Upper lobe of right lung (tissue), 1 donor: ENCODE measurements at regions not wholly inside any gene's neighbourhood (a gene's known extent, or its start where the extent isn't known, plus 50 kb on each side); places are given as distances from the start of the nearest gene placed in this dataset.

Source experiments
- ATAC-seq: fragments of 200-7000 bp; cut with Tn5 transposase; one replicate; pipeline ENCODE4 v1.9.1; 2020; ENCODE audit warnings: mild to moderate bottlenecking, moderate library complexity
- DNase-seq: peaks from one replicate; pipeline ENCODE4 v3.0.0-alpha.2; 2020
- H3K27ac ChIP-seq: fragments of 200-600 bp; one replicate; pipeline ENCODE4 v1.8.0; 2022
- H3K27me3 ChIP-seq: fragments of 200-600 bp; one replicate; pipeline ENCODE4 v1.8.0; 2022; ENCODE audit warnings: mild to moderate bottlenecking
- H3K36me3 ChIP-seq: fragments of 200-600 bp; one replicate; pipeline ENCODE4 v1.8.0; 2022
- H3K4me1 ChIP-seq: fragments of 200-600 bp; one replicate; pipeline ENCODE4 v1.8.0; 2022
- H3K4me3 ChIP-seq: fragments of 200-600 bp; one replicate; pipeline ENCODE4 v1.8.0; 2022; ENCODE audit warnings: mild to moderate bottlenecking
- H3K9me3 ChIP-seq: fragments of 200-600 bp; one replicate; pipeline ENCODE4 v1.8.0; 2022
- intact Hi-C: fragments of 100-400 bp; cut with DNase I; formaldehyde crosslinking; loops from one replicate; pipeline ENCODE4 v1.11.0; 2022
- TF ChIP-seq, protein P1 (sequence below): fragments of 200-600 bp; IDR thresholded peaks from one replicate; pipeline ENCODE4 v1.8.0; 2022; ENCODE audit warnings: antibody characterized with exemption
- donor health status: DM: no; HTN: yes; CAD: no; lungs with severe emphysema.

DNA sequence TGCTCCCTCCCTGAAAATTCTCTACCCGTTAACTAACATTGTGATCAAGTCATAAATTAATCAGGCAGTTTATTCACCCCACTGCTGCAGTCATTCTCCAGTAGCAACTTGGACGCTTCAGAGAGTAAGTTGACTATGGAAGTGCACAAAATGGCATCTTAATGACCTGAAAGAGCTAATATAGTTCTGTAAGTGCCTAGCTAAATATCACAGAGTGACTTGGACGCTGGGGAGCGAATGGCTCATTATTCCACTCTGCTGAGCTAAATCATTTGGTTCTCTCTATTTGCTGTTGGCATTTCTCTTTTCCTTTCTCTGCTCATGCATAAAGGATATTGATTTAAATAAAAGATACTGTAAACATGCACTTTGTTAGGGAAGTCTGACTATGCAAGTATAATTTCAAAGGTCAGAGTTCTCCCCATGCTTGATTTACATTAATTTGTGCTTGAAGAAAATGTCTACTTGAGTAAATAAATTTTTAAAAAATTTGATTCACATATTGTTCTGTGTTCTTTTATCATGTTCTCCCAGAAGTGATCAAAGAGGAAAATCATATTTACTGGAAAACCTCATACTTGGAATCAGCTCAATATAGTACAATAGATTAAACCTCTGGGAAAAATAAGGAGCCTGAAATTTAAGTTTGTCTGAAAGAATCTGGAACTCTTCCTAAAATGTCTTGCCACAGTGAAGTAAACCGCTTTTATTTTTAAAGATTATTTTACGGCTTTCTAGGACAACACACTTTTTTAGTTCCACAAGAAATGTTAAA is 169.5 kb upstream of the HAPLN1 start:
- H3K4me3 ChIP-seq = no peak overlapping the region
- no peak overlapping the region for H3K27ac ChIP-seq
- DNase-seq = no peak
- intact Hi-C loops = no loop called here
- H3K4me1 ChIP-seq = no peaks in the 10 kb centered on the region
- no peaks in the 10 kb centered on the region for H3K9me3 ChIP-seq
- H3K36me3 ChIP-seq = no peaks in the 10 kb centered on the region
- ATAC-seq = no peak
- TF ChIP-seq, protein P1, sequence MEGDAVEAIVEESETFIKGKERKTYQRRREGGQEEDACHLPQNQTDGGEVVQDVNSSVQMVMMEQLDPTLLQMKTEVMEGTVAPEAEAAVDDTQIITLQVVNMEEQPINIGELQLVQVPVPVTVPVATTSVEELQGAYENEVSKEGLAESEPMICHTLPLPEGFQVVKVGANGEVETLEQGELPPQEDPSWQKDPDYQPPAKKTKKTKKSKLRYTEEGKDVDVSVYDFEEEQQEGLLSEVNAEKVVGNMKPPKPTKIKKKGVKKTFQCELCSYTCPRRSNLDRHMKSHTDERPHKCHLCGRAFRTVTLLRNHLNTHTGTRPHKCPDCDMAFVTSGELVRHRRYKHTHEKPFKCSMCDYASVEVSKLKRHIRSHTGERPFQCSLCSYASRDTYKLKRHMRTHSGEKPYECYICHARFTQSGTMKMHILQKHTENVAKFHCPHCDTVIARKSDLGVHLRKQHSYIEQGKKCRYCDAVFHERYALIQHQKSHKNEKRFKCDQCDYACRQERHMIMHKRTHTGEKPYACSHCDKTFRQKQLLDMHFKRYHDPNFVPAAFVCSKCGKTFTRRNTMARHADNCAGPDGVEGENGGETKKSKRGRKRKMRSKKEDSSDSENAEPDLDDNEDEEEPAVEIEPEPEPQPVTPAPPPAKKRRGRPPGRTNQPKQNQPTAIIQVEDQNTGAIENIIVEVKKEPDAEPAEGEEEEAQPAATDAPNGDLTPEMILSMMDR = no peak
- H3K27me3 ChIP-seq = no peaks in the 10 kb centered on the region

DNA sequence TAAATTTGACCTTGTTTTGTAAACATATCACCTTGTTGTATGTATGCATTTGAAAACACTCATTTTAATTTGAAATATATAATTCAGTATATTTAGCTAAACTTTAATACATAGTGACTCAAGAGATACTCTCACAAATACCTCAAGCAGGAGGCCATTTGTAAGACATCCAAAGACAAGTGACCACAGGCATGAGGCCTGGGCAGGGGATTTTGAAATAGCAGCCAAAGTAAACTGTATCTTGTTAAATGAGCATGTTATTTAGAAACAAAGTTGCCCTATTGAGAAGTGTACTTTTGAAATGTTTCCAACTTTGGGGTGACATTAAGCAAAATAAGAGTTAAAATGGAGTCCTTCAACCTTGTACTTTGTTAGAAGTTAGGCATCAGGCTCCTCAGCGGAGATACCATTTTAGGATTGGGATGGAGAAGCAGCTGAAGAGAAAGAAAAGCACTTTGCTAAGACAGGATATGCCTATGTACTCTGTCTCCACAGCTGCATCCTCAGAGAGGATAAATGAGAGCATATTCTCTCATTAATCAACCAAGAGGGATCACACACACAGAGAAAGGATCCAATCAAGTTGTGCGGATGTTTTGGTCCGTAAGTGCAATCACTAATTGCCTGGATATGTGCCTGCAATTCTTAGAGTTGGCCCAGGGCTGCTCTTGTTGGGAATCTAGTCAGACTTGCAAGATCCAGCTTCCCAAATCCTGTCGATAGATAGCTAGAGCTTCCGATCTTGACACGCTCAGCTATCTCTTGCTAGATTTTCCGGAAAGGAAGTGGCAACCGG is 157.5 kb upstream of the HAPLN1 start:
- Histone ChIP-seq H3K36me3 (no peaks in the 10 kb centered on the region), H3K4me3 (no peak overlapping the region), H3K27ac (no peak overlapping the region), H3K4me1 (no peaks in the 10 kb centered on the region), H3K27me3 (no peaks in the 10 kb centered on the region), H3K9me3 (no peaks in the 10 kb centered on the region)
- DNase-seq (no peak), ATAC-seq (no peak)
- intact Hi-C loops = no loop called here
- TF ChIP-seq, protein P1 = no peak

DNA sequence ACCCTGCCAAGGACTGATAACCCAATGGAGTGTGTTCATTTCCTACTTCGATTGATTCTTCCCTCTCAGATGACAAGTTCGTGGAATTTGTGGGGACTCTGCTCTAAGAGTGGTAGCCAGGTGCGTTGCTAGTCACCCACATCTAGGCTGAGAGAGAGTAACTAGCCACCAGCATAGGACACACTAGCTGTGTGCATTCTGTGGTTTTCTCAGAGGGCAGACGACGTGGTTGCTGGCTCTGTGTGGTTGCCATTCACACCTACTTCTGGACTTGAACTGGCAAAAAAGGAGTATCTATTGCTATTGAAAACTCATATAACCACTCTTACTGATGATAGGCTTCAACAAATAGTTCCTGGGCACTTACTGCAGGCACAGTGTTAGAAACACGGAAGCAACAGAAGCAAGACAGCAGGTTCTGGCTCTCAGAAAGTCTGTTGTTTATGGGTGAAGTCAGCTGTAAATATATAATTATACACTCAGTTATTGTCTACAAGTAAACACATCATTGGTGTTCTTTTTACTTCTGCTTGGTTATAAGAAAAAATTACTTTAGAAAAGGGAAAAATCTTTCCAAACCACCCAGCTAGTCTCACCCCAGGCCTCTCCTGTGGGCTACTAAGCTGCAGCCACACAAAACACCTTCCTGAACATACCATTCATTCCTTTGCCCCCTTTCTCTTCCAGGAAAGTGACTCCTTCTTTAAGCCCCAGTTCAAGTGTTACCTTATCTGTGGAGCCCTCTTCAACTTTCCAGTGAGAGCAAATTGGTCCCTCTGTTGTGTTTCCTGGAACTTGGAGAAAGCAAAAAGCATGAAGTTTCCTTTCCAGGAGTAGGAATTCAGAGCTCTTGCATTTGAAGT is 151.1 kb upstream of the HAPLN1 start:
- peak; percentile 73 for ATAC-seq
- intact Hi-C loops = no loop called here
- no peak overlapping the region for H3K27ac ChIP-seq
- H3K36me3 ChIP-seq = no peaks in the 10 kb centered on the region
- no peak for DNase-seq
- no peak overlapping the region for H3K4me3 ChIP-seq
- no peaks in the 10 kb centered on the region for H3K4me1 ChIP-seq
- H3K27me3 ChIP-seq = no peaks in the 10 kb centered on the region
- H3K9me3 ChIP-seq = no peaks in the 10 kb centered on the region
- TF ChIP-seq, protein P1 = no peak

DNA sequence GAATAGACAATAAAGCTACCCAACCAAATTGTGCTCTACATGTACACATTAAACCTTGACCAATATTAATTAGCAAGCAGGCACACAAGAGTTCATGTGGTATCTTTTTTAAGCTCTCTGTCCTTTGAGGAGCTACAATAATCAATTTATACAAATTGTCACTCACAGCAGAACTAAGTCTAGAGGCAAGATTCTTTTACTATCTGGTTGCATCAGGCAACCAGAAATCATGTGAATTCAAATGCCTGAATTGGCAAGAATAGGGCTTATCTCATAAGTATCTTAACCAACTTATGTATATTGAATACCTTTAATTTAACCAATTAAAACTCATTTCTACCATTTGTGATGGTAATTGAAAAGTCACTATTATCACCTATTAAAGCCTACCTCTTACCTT is 145.5 kb upstream of the HAPLN1 start:
- Histone ChIP-seq H3K4me1 (no peaks in the 10 kb centered on the region), H3K27me3 (no peaks in the 10 kb centered on the region), H3K36me3 (no peaks in the 10 kb centered on the region), H3K4me3 (no peak overlapping the region), H3K27ac (no peak overlapping the region), H3K9me3 (no peaks in the 10 kb centered on the region)
- DNase-seq = no peak
- TF ChIP-seq, protein P1 = no peak
- intact Hi-C loops = no loop called here
- no peak for ATAC-seq

DNA sequence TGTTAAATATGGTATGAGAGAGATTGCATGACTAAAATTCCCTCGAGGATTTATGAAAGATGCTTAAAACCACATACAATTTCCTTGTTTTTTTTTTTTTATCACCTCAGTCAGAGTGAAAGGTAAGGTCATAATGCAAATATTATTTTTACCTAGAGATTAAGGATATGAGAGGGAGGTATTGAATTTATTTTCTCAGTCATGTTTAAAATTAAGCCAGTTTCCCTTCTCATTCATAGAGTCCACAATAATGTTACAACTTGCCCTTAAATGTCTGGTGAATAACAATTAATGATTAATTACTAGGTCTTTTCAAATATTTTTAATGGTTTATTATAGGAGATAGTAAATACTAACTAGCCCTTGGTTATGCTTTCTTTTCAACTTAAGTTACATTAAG is 144.9 kb upstream of the HAPLN1 start:
- no peak for ATAC-seq
- no peak overlapping the region for H3K4me3 ChIP-seq
- no peak for DNase-seq
- H3K27me3 ChIP-seq = no peaks in the 10 kb centered on the region
- H3K27ac ChIP-seq = no peak overlapping the region
- no peaks in the 10 kb centered on the region for H3K4me1 ChIP-seq
- TF ChIP-seq, protein P1 = no peak
- H3K36me3 ChIP-seq = no peaks in the 10 kb centered on the region
- intact Hi-C loops = no loop called here
- no peaks in the 10 kb centered on the region for H3K9me3 ChIP-seq
